CD4-positive, alpha-beta T cell treated with Interleukin-12 subunit alpha and Interleukin-12 subunit beta, for 1 hour (primary cell): ENCODE measurements at regions not wholly inside any gene's neighbourhood (a gene's known extent, or its start where the extent isn't known, plus 50 kb on each side); places are given as distances from the start of the nearest gene placed in this dataset.
"Not testable (repeated sequence)": the region's sequence is repeated elsewhere in the genome, so short reads cannot be mapped to it uniquely, and the experiment has no call there.

ENCODE experiments used
- DNase-seq: peaks from one replicate; pipeline ENCODE4 v3.0.0-alpha.2; 2020

- DNase-seq: no peak
Observed at GRCh38 chr9:102941868-102942267, 53.3 kb upstream of the CYLC2 start.

GRCh38 chr9:102922526-102922925 is 72.6 kb upstream of the CYLC2 start:
- no peak for DNase-seq

GRCh38 chr9:102911185-102911584 is 83.9 kb upstream of the CYLC2 start:
- no peak for DNase-seq

- not testable (repeated sequence) for DNase-seq
Observed at GRCh38 chr9:102905795-102906194, 89.3 kb upstream of the CYLC2 start.

GRCh38 chr9:102892025-102892424 is 103.1 kb upstream of the CYLC2 start:
- no peak for DNase-seq

- not testable (repeated sequence) for DNase-seq
Observed at GRCh38 chr9:102888747-102889146, 106.4 kb upstream of the CYLC2 start.

GRCh38 chr9:102875687-102876086 is 119.4 kb upstream of the CYLC2 start:
- no peak for DNase-seq

- no peak for DNase-seq
Observed at GRCh38 chr9:102867488-102867887, 127.6 kb upstream of the CYLC2 start.

GRCh38 chr9:102862478-102862877 is 132.7 kb upstream of the CYLC2 start:
- DNase-seq: no peak

- no peak for DNase-seq
Observed at GRCh38 chr9:102855641-102856040, 139.5 kb upstream of the CYLC2 start.

GRCh38 chr9:102845827-102846371 is 149.2 kb upstream of the CYLC2 start:
- DNase-seq: no peak

GRCh38 chr9:102844716-102845115 is 150.4 kb upstream of the CYLC2 start:
- DNase-seq: no peak

- no peak for DNase-seq
Observed at GRCh38 chr9:102842423-102842822, 152.7 kb upstream of the CYLC2 start.

- no peak for DNase-seq
Observed at GRCh38 chr9:102841376-102841775, 153.8 kb upstream of the CYLC2 start.

GRCh38 chr9:102840335-102840734 is 154.8 kb upstream of the CYLC2 start:
- DNase-seq: no peak

GRCh38 chr9:102832814-102833213 is 162.3 kb upstream of the CYLC2 start:
- no peak for DNase-seq

GRCh38 chr9:102796244-102796643 is 198.9 kb upstream of the CYLC2 start:
- no peak for DNase-seq

- no peak for DNase-seq
Observed at GRCh38 chr9:102795532-102795931, 199.6 kb upstream of the CYLC2 start.

- DNase-seq: no peak
Observed at GRCh38 chr9:102779356-102779755, 215.8 kb upstream of the CYLC2 start.

GRCh38 chr9:102778746-102779145 is 216.4 kb upstream of the CYLC2 start:
- no peak for DNase-seq

- no peak for DNase-seq
Observed at GRCh38 chr9:102770704-102771103, 224.4 kb upstream of the CYLC2 start.

- no peak for DNase-seq
Observed at GRCh38 chr9:102769307-102769706, 225.8 kb upstream of the CYLC2 start.

GRCh38 chr9:102768002-102768401 is 227.1 kb upstream of the CYLC2 start:
- DNase-seq: no peak

- DNase-seq: no peak
Observed at GRCh38 chr9:102767076-102767475, 228.1 kb upstream of the CYLC2 start.

GRCh38 chr9:102740578-102740977 is 254.6 kb upstream of the CYLC2 start:
- no peak for DNase-seq

- no peak for DNase-seq
Observed at GRCh38 chr9:102728946-102729345, 266.2 kb upstream of the CYLC2 start.
